Uterus (tissue), 2 donors: ENCODE measurements at regions not wholly inside any gene's neighbourhood (a gene's known extent, or its start where the extent isn't known, plus 50 kb on each side); places are given as distances from the start of the nearest gene placed in this dataset.

Experiments used
- CTCF ChIP-seq, 4 experiments: fragments of 200-600 bp in 2 of 4; fragments of 450-650 bp in 2 of 4; sonication (generic) in 2 of 4; IDR thresholded peaks; one replicate each; pipeline ENCODE4 v1.5.1; 2016 to 2019; ENCODE audit warnings: antibody characterized with exemption in 4 of 4, mild to moderate bottlenecking in 2 of 4, moderate library complexity in 1 of 4
- POLR2A ChIP-seq, 2 donors: fragments of 450-650 bp; IDR thresholded peaks; one replicate each; pipeline ENCODE4 v1.6.1; 2016; ENCODE audit warnings: antibody characterized with exemption in 2 of 2, mild to moderate bottlenecking in 1 of 2, moderate library complexity in 1 of 2

GRCh38 chrX:137172317-137172948 lies 138.6 kb upstream of the GPR101 start:
- no peak for TF ChIP-seq CTCF (IDR thresholded peaks at IDR 0.05)
- no peak for TF ChIP-seq POLR2A (IDR thresholded peaks at IDR 0.05)
